Upper lobe of left lung (tissue), 4 donors: ENCODE measurements at regions not wholly inside any gene's neighbourhood (a gene's known extent, or its start where the extent isn't known, plus 50 kb on each side); places are given as distances from the start of the nearest gene placed in this dataset.

Experiments
- EP300 ChIP-seq, 4 donors: sonication (generic); formaldehyde crosslinking; IDR thresholded peaks; one replicate each; pipeline ENCODE4 v1.5.1; 2017; ENCODE audit warnings: antibody characterized with exemption in 4 of 4, control low read depth in 2 of 4
- POLR2A ChIP-seq, 4 donors: fragments of 450-650 bp; IDR thresholded peaks; one replicate each; pipeline ENCODE4 v1.5.1; 2016 to 2017; ENCODE audit warnings: antibody characterized with exemption in 4 of 4, mild to moderate bottlenecking in 2 of 4
- TF ChIP-seq, protein P1 (sequence below), 6 experiments: fragments of 450-650 bp in 4 of 6; fragments of 200-600 bp in 2 of 6; sonication (generic) in 2 of 6; IDR thresholded peaks; one replicate each; pipeline ENCODE4 v1.5.1; 2016 to 2019; ENCODE audit warnings: antibody characterized with exemption in 6 of 6

- TF ChIP-seq, protein P1, sequence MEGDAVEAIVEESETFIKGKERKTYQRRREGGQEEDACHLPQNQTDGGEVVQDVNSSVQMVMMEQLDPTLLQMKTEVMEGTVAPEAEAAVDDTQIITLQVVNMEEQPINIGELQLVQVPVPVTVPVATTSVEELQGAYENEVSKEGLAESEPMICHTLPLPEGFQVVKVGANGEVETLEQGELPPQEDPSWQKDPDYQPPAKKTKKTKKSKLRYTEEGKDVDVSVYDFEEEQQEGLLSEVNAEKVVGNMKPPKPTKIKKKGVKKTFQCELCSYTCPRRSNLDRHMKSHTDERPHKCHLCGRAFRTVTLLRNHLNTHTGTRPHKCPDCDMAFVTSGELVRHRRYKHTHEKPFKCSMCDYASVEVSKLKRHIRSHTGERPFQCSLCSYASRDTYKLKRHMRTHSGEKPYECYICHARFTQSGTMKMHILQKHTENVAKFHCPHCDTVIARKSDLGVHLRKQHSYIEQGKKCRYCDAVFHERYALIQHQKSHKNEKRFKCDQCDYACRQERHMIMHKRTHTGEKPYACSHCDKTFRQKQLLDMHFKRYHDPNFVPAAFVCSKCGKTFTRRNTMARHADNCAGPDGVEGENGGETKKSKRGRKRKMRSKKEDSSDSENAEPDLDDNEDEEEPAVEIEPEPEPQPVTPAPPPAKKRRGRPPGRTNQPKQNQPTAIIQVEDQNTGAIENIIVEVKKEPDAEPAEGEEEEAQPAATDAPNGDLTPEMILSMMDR (IDR thresholded peaks at IDR 0.05) = no peak
- no peak for TF ChIP-seq POLR2A (IDR thresholded peaks at IDR 0.05)
- no peak for TF ChIP-seq EP300 (IDR thresholded peaks at IDR 0.05)
These were observed 225.9 kb upstream of the CITED2 start for GRCh38 chr6:139600343-139600742.
